HG03159 (cell line): ENCODE measurements at regions not wholly inside any gene's neighbourhood (a gene's known extent, or its start where the extent isn't known, plus 50 kb on each side); places are given as distances from the start of the nearest gene placed in this dataset.
"Not testable (repeated sequence)": the region's sequence is repeated elsewhere in the genome, so short reads cannot be mapped to it uniquely, and the experiment has no call there.

Experiments used
- ATAC-seq: cut with Tn5 transposase; IDR thresholded peaks from one replicate; pipeline ENCODE4 v1.9.1; 2021; ENCODE audit warnings: mild to moderate bottlenecking, moderate library complexity; ENCODE audit not compliant: unreplicated experiment

- no peak for ATAC-seq
These were observed 105.2 kb upstream of the OR5AK2 start for GRCh38 chr11:56883371-56883987.

- no peak for ATAC-seq
These were observed 112.0 kb upstream of the OR5AK2 start for GRCh38 chr11:56876621-56877275.

GRCh38 chr11:56855217-56855616 is 106.7 kb upstream of the OR9G4 start:
- ATAC-seq: no peak

- no peak for ATAC-seq
These were observed 103.6 kb upstream of the OR9G4 start for GRCh38 chr11:56852131-56852530.

GRCh38 chr11:56849852-56850251 is 101.4 kb upstream of the OR9G4 start:
- no peak for ATAC-seq

GRCh38 chr11:56849250-56849649 is 100.8 kb upstream of the OR9G4 start:
- no peak for ATAC-seq

GRCh38 chr11:56848141-56848809 is 99.8 kb upstream of the OR9G4 start:
- ATAC-seq: no peak

GRCh38 chr11:56846631-56847576 is 98.4 kb upstream of the OR9G4 start:
- ATAC-seq: no peak

GRCh38 chr11:56845121-56845732 is 96.7 kb upstream of the OR9G4 start:
- no peak for ATAC-seq

GRCh38 chr11:56843816-56844215 is 95.3 kb upstream of the OR9G4 start:
- no peak for ATAC-seq

- ATAC-seq: no peak
These were observed 94.6 kb upstream of the OR9G4 start for GRCh38 chr11:56842814-56843794.

GRCh38 chr11:56841210-56841810 is 92.8 kb upstream of the OR9G4 start:
- ATAC-seq: peak; percentile 72

DNA sequence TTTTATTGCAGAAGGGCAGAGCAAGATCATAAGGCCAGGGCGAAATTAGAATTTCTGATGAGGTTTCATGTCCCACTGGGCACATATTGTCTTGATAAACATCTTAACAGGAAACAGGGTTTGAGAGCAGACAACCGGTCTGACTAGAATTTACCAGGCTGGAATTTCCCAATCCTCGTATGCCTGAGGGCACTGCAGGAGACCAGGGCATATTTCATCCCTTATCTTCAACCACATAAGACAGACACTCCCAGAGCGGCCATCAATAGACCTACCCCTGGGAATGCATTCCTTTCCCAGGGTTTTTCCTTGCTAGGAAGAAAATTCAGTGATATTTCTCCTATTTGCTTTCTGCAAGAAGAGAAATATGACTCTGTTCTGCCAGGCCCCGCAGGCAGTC is 78.9 kb upstream of the OR9G4 start:
- not testable (repeated sequence) for ATAC-seq

GRCh38 chr11:56819916-56820315 is 71.4 kb upstream of the OR9G4 start:
- no peak for ATAC-seq

- ATAC-seq: no peak
These were observed 69.2 kb upstream of the OR9G4 start for GRCh38 chr11:56817661-56818060.

- no peak for ATAC-seq
These were observed 67.8 kb upstream of the OR9G4 start for GRCh38 chr11:56816259-56816658.

DNA sequence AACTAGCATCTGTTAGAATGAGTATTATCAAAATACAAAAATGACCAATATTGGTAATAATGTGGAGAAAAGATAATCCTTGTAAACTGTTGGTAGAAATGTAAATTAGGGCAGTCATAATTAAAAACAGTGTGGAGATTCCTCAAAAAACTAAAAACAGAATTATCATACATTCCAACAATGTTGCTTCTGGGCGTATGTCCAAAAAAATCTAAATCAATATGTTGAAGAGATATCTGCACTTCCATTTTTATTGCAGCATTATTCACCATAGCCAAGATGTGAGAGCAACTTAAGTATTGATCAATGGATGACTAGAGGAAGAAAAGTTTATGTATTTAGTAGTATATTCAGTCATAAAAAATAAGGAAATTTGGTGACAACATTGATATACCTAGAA is 59.8 kb upstream of the OR9G4 start:
- no peak for ATAC-seq

DNA sequence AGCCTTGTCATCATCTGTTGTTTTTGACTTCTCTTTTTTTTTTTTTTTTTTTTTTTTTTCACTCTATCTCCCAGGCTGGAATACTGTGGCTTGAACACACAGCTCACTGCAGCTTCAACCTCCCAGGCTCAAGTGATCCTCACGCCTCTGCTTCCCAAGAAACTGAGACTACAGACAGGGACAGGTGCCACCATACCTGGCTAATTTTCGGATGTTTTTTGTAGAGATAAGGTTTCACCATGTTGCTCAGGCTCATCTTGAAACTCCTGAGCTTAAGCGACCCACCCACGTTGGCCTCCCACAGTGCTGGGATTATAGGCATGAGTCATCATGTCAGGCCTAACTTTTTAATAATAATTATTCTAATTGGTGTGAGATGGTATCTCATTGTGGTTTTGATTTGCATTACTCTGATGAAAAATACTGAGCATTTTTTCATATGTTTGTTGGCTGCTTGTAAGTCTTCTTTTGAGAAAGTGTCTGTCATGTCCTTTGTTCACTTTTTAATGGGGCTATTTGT is 51.3 kb upstream of the OR9G4 start:
- ATAC-seq: no peak
